ENCODE measurements at regions not wholly inside any gene's neighbourhood (a gene's known extent, or its start where the extent isn't known, plus 50 kb on each side); places are given as distances from the start of the nearest gene placed in this dataset.

GRCh38 chr7:22932896-22933295 is 81.0 kb downstream of the HYCC1 start:
- Histone ChIP-seq H3K27me3 (ENCODE audit: control insufficient read depth in 2 of 2, insufficient read depth in 2 of 2, low read length in 2 of 2) (no peaks in the 10 kb centered on the region), H3K4me2 (ENCODE audit: insufficient read depth, low read length) (no peak overlapping the region), H3K79me2 (ENCODE audit: control insufficient read depth, insufficient read depth, low read length) (no peaks in the 10 kb centered on the region), H3K4me3 (replicated peaks in 1 of 3; ENCODE audit: insufficient read depth in 1 of 3, low read depth in 1 of 3, low read length in 3 of 3) (no peak overlapping the region), H3K9me3 (replicated peaks; ENCODE audit: control insufficient read depth, insufficient read depth, low read length) (no peaks in the 10 kb centered on the region), H3K9me1 (replicated peaks; ENCODE audit: control insufficient read depth, extremely low read depth, insufficient read depth, low read length) (no peaks in the 10 kb centered on the region), H2AFZ (ENCODE audit: low read depth, low read length) (no peak overlapping the region), H3K27ac (ENCODE audit: insufficient read depth, low read depth, low read length) (no peak overlapping the region), H4K20me1 (replicated peaks; ENCODE audit: control insufficient read depth, extremely low read depth, insufficient read depth, low read length) (no peaks in the 10 kb centered on the region), H3K36me3 (ENCODE audit: control insufficient read depth in 2 of 2, extremely low read depth in 1 of 2, insufficient read depth in 2 of 2, low read length in 2 of 2) (no peaks in the 10 kb centered on the region), H3K9ac (replicated peaks; ENCODE audit: extremely low read depth, insufficient read depth, low read length) (no peak overlapping the region), H3K4me1 (ENCODE audit: control insufficient read depth, extremely low read depth, insufficient read depth, low read length) (no peaks in the 10 kb centered on the region)
- ChIA-PET CTCF (interaction anchor here (1.1 kb wide), 1 partner anchor 123 kb away, joined by 3 read pairs; no protein-coding TSS in a partner anchor), POLR2A (no interaction called here)
- intact Hi-C loops (cut with micrococcal nuclease) = loop anchor here (5.0 kb wide), 1 partner anchor 124 kb away; no protein-coding TSS in a partner anchor
- dilution Hi-C loops (cut with MboI; ENCODE audit: extremely low pct_ligation_motif_present, low sequenced_read_pairs) = no loop called here
- no peak for DNase-seq (ENCODE audit: low read depth, low spot score)
- no peak for TF ChIP-seq POLR2A (IDR thresholded peaks at IDR 0.05; ENCODE audit: low read depth, low read length)
- TF ChIP-seq FOS (IDR thresholded peaks at IDR 0.05; ENCODE audit: borderline replicate concordance, insufficient read depth, low read length) = no peak
- no peak for TF ChIP-seq MAX (IDR thresholded peaks at IDR 0.05; ENCODE audit: insufficient read depth, insufficient read length)
- no peak for FAIRE-seq
- no TSS peak for BruUV-seq (replicated peaks)

GRCh38 chr7:22931011-22931410 is 82.9 kb downstream of the HYCC1 start:
- dilution Hi-C loops (cut with MboI; ENCODE audit: extremely low pct_ligation_motif_present, low sequenced_read_pairs) = no loop called here
- CTCF ChIA-PET = no interaction called here
- POLR2A ChIA-PET = no interaction called here
- DNase-seq (ENCODE audit: low read depth, low spot score) = no peak
- Histone ChIP-seq H3K27ac (ENCODE audit: insufficient read depth, low read depth, low read length) (no peak overlapping the region), H3K4me3 (replicated peaks in 1 of 3; ENCODE audit: insufficient read depth in 1 of 3, low read depth in 1 of 3, low read length in 3 of 3) (no peak overlapping the region), H3K9me3 (replicated peaks; ENCODE audit: control insufficient read depth, insufficient read depth, low read length) (no peaks in the 10 kb centered on the region), H3K4me2 (ENCODE audit: insufficient read depth, low read length) (no peak overlapping the region), H3K9me1 (replicated peaks; ENCODE audit: control insufficient read depth, extremely low read depth, insufficient read depth, low read length) (no peaks in the 10 kb centered on the region), H3K27me3 (ENCODE audit: control insufficient read depth in 2 of 2, insufficient read depth in 2 of 2, low read length in 2 of 2) (no peaks in the 10 kb centered on the region), H2AFZ (ENCODE audit: low read depth, low read length) (no peak overlapping the region), H3K36me3 (ENCODE audit: control insufficient read depth in 2 of 2, extremely low read depth in 1 of 2, insufficient read depth in 2 of 2, low read length in 2 of 2) (no peaks in the 10 kb centered on the region), H3K4me1 (ENCODE audit: control insufficient read depth, extremely low read depth, insufficient read depth, low read length) (no peaks in the 10 kb centered on the region), H4K20me1 (replicated peaks; ENCODE audit: control insufficient read depth, extremely low read depth, insufficient read depth, low read length) (no peaks in the 10 kb centered on the region), H3K9ac (replicated peaks; ENCODE audit: extremely low read depth, insufficient read depth, low read length) (no peak overlapping the region), H3K79me2 (ENCODE audit: control insufficient read depth, insufficient read depth, low read length) (no peaks in the 10 kb centered on the region)
- BruUV-seq (replicated peaks) = no TSS peak
- intact Hi-C loops (cut with micrococcal nuclease) = loop anchor here (5.0 kb wide), 1 partner anchor 126 kb away; no protein-coding TSS in a partner anchor
- no peak for TF ChIP-seq POLR2AphosphoS5 (IDR thresholded peaks at IDR 0.05; ENCODE audit: insufficient read depth, low read depth, low read length)
- TF ChIP-seq GATA2 (IDR thresholded peaks at IDR 0.05; ENCODE audit: insufficient read depth, insufficient read length, low read depth, low read length) = no peak
- TF ChIP-seq FOS (IDR thresholded peaks at IDR 0.05; ENCODE audit: borderline replicate concordance, insufficient read depth, low read length) = no peak
- TF ChIP-seq MAX (IDR thresholded peaks at IDR 0.05; ENCODE audit: insufficient read depth, insufficient read length) = no peak
- no peak for TF ChIP-seq CTCF (IDR thresholded peaks at IDR 0.05; ENCODE audit: extremely low read depth in 1 of 2, insufficient read depth in 1 of 2, low read depth in 1 of 2, low read length in 2 of 2)
- TF ChIP-seq MYC (IDR thresholded peaks at IDR 0.05; ENCODE audit: low read depth, low read length) = no peak
- no peak for TF ChIP-seq POLR2A (IDR thresholded peaks at IDR 0.05; ENCODE audit: low read depth, low read length)
- TF ChIP-seq JUN (IDR thresholded peaks at IDR 0.05; ENCODE audit: borderline replicate concordance, insufficient read depth, insufficient read length, low read depth) = no peak
- no peak for TF ChIP-seq EZH2 (IDR thresholded peaks at IDR 0.05; ENCODE audit: borderline replicate concordance, low read depth, low read length, severe bottlenecking)
- FAIRE-seq = no peak
